NB4 (cell line): ENCODE measurements at regions not wholly inside any gene's neighbourhood (a gene's known extent, or its start where the extent isn't known, plus 50 kb on each side); places are given as distances from the start of the nearest gene placed in this dataset.

ENCODE experiments used
- DNase-seq: peaks from one replicate; pipeline ENCODE4 v3.0.0; 2010; ENCODE audit warnings: low read depth
- H3K4me3 ChIP-seq: one replicate; pipeline ENCODE4 v1.5.1; 2011; ENCODE audit warnings: mild to moderate bottlenecking, low read depth, low read length, moderate library complexity
- MYC ChIP-seq: IDR thresholded peaks from 2 replicates; pipeline ENCODE4 v1.6.1; 2011; ENCODE audit warnings: low read depth, low read length
- POLR2A ChIP-seq: IDR thresholded peaks from 2 replicates; pipeline ENCODE4 v1.6.1; 2011; ENCODE audit warnings: mild to moderate bottlenecking; ENCODE audit not compliant: insufficient read length; ENCODE audit errors: extremely low read depth
- TF ChIP-seq, protein P1 (sequence below): IDR thresholded peaks from one replicate; pipeline ENCODE4 v1.5.1; 2012; ENCODE audit warnings: low read depth, low read length
- TF ChIP-seq, protein P2 (sequence below): IDR thresholded peaks from 2 replicates; pipeline ENCODE4 v1.6.1; 2011; ENCODE audit warnings: low read depth, low read length

DNA sequence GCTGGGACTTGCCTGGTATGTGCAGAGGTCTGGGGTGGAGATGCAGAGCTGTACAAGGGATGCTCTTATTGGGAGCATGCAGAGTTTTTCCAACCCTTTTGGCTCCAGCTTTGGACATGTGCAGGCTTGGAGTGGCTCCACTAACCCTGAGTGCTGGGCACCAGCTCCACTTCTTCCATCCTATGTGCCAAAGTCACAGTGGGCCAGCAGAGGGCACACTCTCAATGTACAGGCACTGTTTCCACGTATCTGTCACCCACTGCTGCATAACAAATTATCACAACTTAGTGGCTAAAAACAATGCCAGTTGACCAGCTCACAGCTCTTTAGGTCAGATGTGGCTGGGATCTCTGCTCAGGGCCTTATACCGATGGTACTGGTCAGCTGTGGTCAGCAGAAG is 631.8 kb downstream of the AJAP1 start:
- no peak overlapping the region for H3K4me3 ChIP-seq
- no peak for TF ChIP-seq MYC
- TF ChIP-seq, protein P1, sequence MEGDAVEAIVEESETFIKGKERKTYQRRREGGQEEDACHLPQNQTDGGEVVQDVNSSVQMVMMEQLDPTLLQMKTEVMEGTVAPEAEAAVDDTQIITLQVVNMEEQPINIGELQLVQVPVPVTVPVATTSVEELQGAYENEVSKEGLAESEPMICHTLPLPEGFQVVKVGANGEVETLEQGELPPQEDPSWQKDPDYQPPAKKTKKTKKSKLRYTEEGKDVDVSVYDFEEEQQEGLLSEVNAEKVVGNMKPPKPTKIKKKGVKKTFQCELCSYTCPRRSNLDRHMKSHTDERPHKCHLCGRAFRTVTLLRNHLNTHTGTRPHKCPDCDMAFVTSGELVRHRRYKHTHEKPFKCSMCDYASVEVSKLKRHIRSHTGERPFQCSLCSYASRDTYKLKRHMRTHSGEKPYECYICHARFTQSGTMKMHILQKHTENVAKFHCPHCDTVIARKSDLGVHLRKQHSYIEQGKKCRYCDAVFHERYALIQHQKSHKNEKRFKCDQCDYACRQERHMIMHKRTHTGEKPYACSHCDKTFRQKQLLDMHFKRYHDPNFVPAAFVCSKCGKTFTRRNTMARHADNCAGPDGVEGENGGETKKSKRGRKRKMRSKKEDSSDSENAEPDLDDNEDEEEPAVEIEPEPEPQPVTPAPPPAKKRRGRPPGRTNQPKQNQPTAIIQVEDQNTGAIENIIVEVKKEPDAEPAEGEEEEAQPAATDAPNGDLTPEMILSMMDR, result peak; percentile 54
- TF ChIP-seq, protein P2, sequence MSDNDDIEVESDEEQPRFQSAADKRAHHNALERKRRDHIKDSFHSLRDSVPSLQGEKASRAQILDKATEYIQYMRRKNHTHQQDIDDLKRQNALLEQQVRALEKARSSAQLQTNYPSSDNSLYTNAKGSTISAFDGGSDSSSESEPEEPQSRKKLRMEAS, result no peak
- peak; percentile 18 for DNase-seq

DNA sequence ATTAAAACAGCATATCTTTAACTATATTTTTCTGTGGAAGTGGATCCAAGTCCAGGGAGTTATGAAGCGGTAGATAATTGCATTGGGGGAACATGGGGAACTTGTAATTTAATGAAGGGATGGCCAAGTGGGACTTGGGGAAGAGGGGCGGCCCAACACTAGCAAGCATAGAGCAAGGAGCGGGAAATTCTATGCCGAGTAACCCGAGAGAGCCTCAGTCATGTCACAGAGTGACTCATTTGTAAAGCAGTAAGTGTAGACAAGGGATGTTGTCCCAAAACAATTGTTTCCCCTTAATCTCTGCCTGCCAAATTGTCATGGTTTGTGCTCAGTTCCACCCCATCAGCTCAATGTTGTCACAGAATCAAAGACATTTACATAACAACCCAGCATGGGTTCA is 620.1 kb downstream of the AJAP1 start:
- H3K4me3 ChIP-seq, result no peak overlapping the region
- no peak for DNase-seq
- TF ChIP-seq, protein P2, result no peak
- TF ChIP-seq POLR2A, result no peak
- TF ChIP-seq, protein P1, result no peak
- TF ChIP-seq MYC, result no peak

GRCh38 chr1:5273280-5274003 is 619.0 kb downstream of the AJAP1 start:
- TF ChIP-seq, protein P2, result no peak
- TF ChIP-seq POLR2A (no peak), MYC (no peak)
- TF ChIP-seq, protein P1, result no peak
- no peak for DNase-seq

GRCh38 chr1:5272325-5272724 is 617.9 kb downstream of the AJAP1 start:
- TF ChIP-seq MYC, result no peak
- TF ChIP-seq, protein P2, result no peak
- TF ChIP-seq, protein P1, result no peak
- DNase-seq, result no peak
- H3K4me3 ChIP-seq, result no peak overlapping the region

More at GRCh38 chr1:5273280-5274003, 619.0 kb downstream of the AJAP1 start:
- no peak overlapping the region for H3K4me3 ChIP-seq

DNA sequence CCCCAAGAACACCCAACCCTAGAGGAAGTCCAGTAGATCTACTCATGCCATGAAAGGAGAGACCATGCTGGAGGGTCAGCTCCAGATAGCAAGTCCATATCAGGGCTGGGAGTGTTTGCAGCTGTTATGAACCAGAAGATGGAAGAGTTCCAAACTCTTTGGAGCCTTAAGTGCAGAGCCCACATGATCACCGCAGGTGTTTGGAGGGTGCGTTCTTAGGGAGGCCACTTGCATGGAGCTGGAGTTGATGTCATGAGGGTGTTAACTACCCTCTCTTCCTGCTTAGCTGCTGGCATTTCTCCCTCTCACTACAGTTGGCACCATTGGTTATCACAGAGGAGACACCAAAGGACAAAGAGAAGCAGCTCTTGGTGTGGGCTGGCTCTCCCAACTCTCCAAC is 616.9 kb downstream of the AJAP1 start:
- no peak overlapping the region for H3K4me3 ChIP-seq
- TF ChIP-seq, protein P2, result no peak
- TF ChIP-seq, protein P1, result no peak
- no peak for TF ChIP-seq POLR2A
- no peak for TF ChIP-seq MYC
- no peak for DNase-seq

- no peak for DNase-seq
- no peak for TF ChIP-seq POLR2A
- TF ChIP-seq, protein P2, result no peak
- TF ChIP-seq, protein P1, result no peak
- TF ChIP-seq MYC, result no peak
- H3K4me3 ChIP-seq, result no peak overlapping the region
Measured at GRCh38 chr1:5269901-5270300, 615.5 kb downstream of the AJAP1 start.
